HepG2 (cell line): ENCODE measurements at regions not wholly inside any gene's neighbourhood (a gene's known extent, or its start where the extent isn't known, plus 50 kb on each side); places are given as distances from the start of the nearest gene placed in this dataset.

Source experiments
- BHLHE40 ChIP-seq: IDR thresholded peaks from 2 replicates; pipeline ENCODE4 v1.6.1; 2011; ENCODE audit warnings: low read length, improper control_type of control experiment
- CTCF ChIP-seq: sonication (generic); formaldehyde crosslinking; IDR thresholded peaks from 2 replicates; pipeline ENCODE4 v1.5.0; 2020; ENCODE audit warnings: mild to moderate bottlenecking, missing genetic modification reagents, moderate library complexity
- ELF1 ChIP-seq: sonication (generic); formaldehyde crosslinking; IDR thresholded peaks from 2 replicates; pipeline ENCODE4 v1.4.0; 2020; ENCODE audit warnings: missing genetic modification reagents
- EZH2 ChIP-seq: conservative IDR thresholded peaks from 2 replicates; pipeline ENCODE4 v1.6.1; 2012; ENCODE audit warnings: mild to moderate bottlenecking, low read depth, low read length, moderate library complexity
- GPBP1L1 ChIP-seq: sonication (generic); formaldehyde crosslinking; IDR thresholded peaks from 2 replicates; pipeline ENCODE4 v1.5.0; 2020; ENCODE audit warnings: mild to moderate bottlenecking, missing genetic modification reagents
- HNF4G ChIP-seq, 2 experiments: sonication (generic) in 1 of 2; formaldehyde crosslinking in 1 of 2; IDR thresholded peaks; 2 replicates each; pipeline versions ENCODE4 v1.4.0 to v1.6.1; 2011 to 2020; ENCODE audit warnings: borderline replicate concordance in 2 of 2, low read depth in 2 of 2, mild to moderate bottlenecking in 2 of 2, low read length in 1 of 2, missing genetic modification reagents in 1 of 2, moderate library complexity in 1 of 2
- SMYD3 ChIP-seq: sonication (generic); formaldehyde crosslinking; IDR thresholded peaks from 2 replicates; pipeline ENCODE4 v1.8.1; 2023; ENCODE audit warnings: mild to moderate bottlenecking, missing genetic modification reagents
- TAF1 ChIP-seq: sonication (generic); formaldehyde crosslinking; IDR thresholded peaks from 2 replicates; pipeline ENCODE4 v1.4.0; 2020; ENCODE audit warnings: missing genetic modification reagents
- ZNF44 ChIP-seq: sonication (generic); formaldehyde crosslinking; IDR thresholded peaks from 2 replicates; pipeline ENCODE4 v1.5.1; 2020; ENCODE audit warnings: mild to moderate bottlenecking, missing genetic modification reagents
- ZNF775 ChIP-seq: sonication (generic); formaldehyde crosslinking; IDR thresholded peaks from 2 replicates; pipeline ENCODE4 v1.4.0; 2020; ENCODE audit warnings: missing genetic modification reagents, mild to moderate bottlenecking, moderate library complexity, borderline replicate concordance
- TF ChIP-seq, protein P1 (sequence below), 2 experiments: IDR thresholded peaks; 2 replicates each; pipeline ENCODE4 v1.6.1; 2011 to 2012; ENCODE audit warnings: low read length in 2 of 2, borderline replicate concordance in 1 of 2, low read depth in 1 of 2, mild to moderate bottlenecking in 1 of 2, moderate library complexity in 1 of 2

- no peak for TF ChIP-seq CTCF
- TF ChIP-seq EZH2: no peak
- no peak for TF ChIP-seq HNF4G (IDR thresholded peaks at IDR 0.05; ENCODE audit: borderline replicate concordance, low read depth, low read length)
- TF ChIP-seq HNF4G (CRISPR knock-in tag; IDR thresholded peaks at IDR 0.05; ENCODE audit: borderline replicate concordance, low read depth): no peak
- no peak for TF ChIP-seq GPBP1L1
- TF ChIP-seq, protein P1, sequence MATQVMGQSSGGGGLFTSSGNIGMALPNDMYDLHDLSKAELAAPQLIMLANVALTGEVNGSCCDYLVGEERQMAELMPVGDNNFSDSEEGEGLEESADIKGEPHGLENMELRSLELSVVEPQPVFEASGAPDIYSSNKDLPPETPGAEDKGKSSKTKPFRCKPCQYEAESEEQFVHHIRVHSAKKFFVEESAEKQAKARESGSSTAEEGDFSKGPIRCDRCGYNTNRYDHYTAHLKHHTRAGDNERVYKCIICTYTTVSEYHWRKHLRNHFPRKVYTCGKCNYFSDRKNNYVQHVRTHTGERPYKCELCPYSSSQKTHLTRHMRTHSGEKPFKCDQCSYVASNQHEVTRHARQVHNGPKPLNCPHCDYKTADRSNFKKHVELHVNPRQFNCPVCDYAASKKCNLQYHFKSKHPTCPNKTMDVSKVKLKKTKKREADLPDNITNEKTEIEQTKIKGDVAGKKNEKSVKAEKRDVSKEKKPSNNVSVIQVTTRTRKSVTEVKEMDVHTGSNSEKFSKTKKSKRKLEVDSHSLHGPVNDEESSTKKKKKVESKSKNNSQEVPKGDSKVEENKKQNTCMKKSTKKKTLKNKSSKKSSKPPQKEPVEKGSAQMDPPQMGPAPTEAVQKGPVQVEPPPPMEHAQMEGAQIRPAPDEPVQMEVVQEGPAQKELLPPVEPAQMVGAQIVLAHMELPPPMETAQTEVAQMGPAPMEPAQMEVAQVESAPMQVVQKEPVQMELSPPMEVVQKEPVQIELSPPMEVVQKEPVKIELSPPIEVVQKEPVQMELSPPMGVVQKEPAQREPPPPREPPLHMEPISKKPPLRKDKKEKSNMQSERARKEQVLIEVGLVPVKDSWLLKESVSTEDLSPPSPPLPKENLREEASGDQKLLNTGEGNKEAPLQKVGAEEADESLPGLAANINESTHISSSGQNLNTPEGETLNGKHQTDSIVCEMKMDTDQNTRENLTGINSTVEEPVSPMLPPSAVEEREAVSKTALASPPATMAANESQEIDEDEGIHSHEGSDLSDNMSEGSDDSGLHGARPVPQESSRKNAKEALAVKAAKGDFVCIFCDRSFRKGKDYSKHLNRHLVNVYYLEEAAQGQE (IDR thresholded peaks at IDR 0.05; ENCODE audit: borderline replicate concordance in 1 of 2, low read depth in 1 of 2, low read length in 2 of 2): no peak
- TF ChIP-seq ZNF44 (CRISPR knock-in tag): no peak
- no peak for TF ChIP-seq ELF1
- TF ChIP-seq SMYD3 (CRISPR knock-in tag): no peak
- TF ChIP-seq ZNF775: no peak
- no peak for TF ChIP-seq BHLHE40
- no peak for TF ChIP-seq TAF1
These were observed 327.8 kb upstream of the PIK3R1 start for GRCh38 chr5:67887748-67888161.
